Spleen (tissue), 11 donors: ENCODE measurements at regions not wholly inside any gene's neighbourhood (a gene's known extent, or its start where the extent isn't known, plus 50 kb on each side); places are given as distances from the start of the nearest gene placed in this dataset.

Source experiments
- DNase-seq: peaks from one replicate; pipeline ENCODE4 v3.0.0-alpha.2; 2020
- H3K27ac ChIP-seq, 8 donors: fragments of 200-600 bp; sonication (generic) in 7 of 8; 1 replicate in 4 of 8; 2 replicates in 4 of 8; pipeline versions ENCODE4 v1.5.0 to v1.8.0; 2016 to 2021; ENCODE audit warnings: inconsistent platforms in 4 of 8, mild to moderate bottlenecking in 4 of 8, moderate library complexity in 1 of 8
- H3K27me3 ChIP-seq, 7 donors: fragments of 200-600 bp; sonication (generic) in 6 of 7; replicated peaks in 1 of 7; 1 replicate in 4 of 7; 2 replicates in 3 of 7; pipeline versions ENCODE4 v1.5.0 to v1.8.0; 2016 to 2021; ENCODE audit warnings: inconsistent platforms in 3 of 7, mild to moderate bottlenecking in 1 of 7
- H3K36me3 ChIP-seq, 6 donors: fragments of 200-600 bp; sonication (generic) in 5 of 6; 1 replicate in 4 of 6; 2 replicates in 2 of 6; pipeline versions ENCODE4 v1.5.0 to v1.8.0; 2016 to 2021; ENCODE audit warnings: inconsistent platforms in 2 of 6
- H3K4me1 ChIP-seq, 6 donors: fragments of 200-600 bp; sonication (generic) in 5 of 6; 1 replicate in 3 of 6; 2 replicates in 3 of 6; pipeline versions ENCODE4 v1.5.0 to v1.8.0; 2016 to 2021; ENCODE audit warnings: inconsistent platforms in 3 of 6
- H3K4me3 ChIP-seq, 8 donors: fragments of 200-600 bp; sonication (generic) in 7 of 8; 1 replicate in 4 of 8; 2 replicates in 4 of 8; pipeline versions ENCODE4 v1.5.0 to v1.8.0; 2016 to 2021; ENCODE audit warnings: inconsistent platforms in 4 of 8, mild to moderate bottlenecking in 4 of 8, moderate library complexity in 2 of 8
- H3K9me3 ChIP-seq, 8 donors: fragments of 200-600 bp; sonication (generic) in 7 of 8; 1 replicate in 4 of 8; 2 replicates in 4 of 8; pipeline versions ENCODE4 v1.5.0 to v1.8.0; 2016 to 2021; ENCODE audit warnings: inconsistent platforms in 4 of 8
- POLR2A ChIP-seq, 3 donors: fragments of 450-650 bp; IDR thresholded peaks; one replicate each; pipeline ENCODE4 v1.5.1; 2017; ENCODE audit warnings: antibody characterized with exemption in 3 of 3, mild to moderate bottlenecking in 1 of 3
- POLR2AphosphoS5 ChIP-seq, 3 donors: sonication (generic); formaldehyde crosslinking; IDR thresholded peaks; one replicate each; pipeline ENCODE4 v1.5.1; 2017; ENCODE audit warnings: antibody characterized with exemption in 3 of 3
- WGBS, 5 donors: extraction: QIAGEN DNeasy Blood & Tissue Kit in 3 of 5; methylation state at CpG; one replicate each; pipeline versions ENCODE4 v1.1.5 to v1.1.7; 2013 to 2018; 5-methylcytosine and 5-hydroxymethylcytosine counted together
- intact Hi-C: fragments of 100-400 bp; cut with DNase I; formaldehyde crosslinking; loops from one replicate; pipeline ENCODE4 v1.15.0; 2023; ENCODE audit warnings: low total_unique reads
- TF ChIP-seq, protein P1 (sequence below), 11 experiments: fragments of 200-600 bp in 7 of 11; fragments of 450-650 bp in 4 of 11; sonication (generic) in 4 of 11; IDR thresholded peaks in 8 of 11; conservative IDR thresholded peaks in 3 of 11; 1 replicate in 7 of 11; 2 replicates in 4 of 11; pipeline versions ENCODE4 v1.4.0 to v1.8.0; 2016 to 2021; ENCODE audit warnings: antibody characterized with exemption in 11 of 11, inconsistent platforms in 4 of 11, mild to moderate bottlenecking in 1 of 11
- donor health status: healthy with polysubstance abuse.
- donor health status: DM: no; HTN: no; CAD: no; lungs with moderate emphysema.
- donor health status: DM: no; HTN: no; CAD: no.
- donor health status: Bipolar disorder and iron deficiency.
- donor health status: healthy.
- donor health status: DM: no; HTN: no; CAD: no.
- donor health status: DM: yes; HTN: yes; CAD: no.

DNA sequence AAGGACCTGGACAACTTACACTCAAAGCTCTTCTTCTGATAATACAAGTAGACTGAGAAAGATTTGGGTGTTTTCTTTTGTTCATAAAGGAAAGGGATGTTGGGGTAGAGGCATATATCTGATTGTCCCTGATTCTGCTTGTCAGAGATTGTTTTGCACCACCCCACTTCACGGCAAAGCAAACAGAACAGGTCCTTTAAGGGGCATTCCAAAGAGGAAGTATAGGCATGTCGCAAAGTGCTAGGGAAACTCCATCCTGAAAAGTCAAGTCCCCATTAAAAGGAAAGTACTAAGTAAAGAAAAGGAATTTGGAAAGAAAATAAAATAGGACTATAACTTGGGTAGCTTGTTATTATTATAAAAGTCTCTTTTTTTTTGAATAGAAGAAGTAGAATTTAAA lies 233.0 kb downstream of the DNAJB9 start:
- no peak overlapping the region for H3K27ac ChIP-seq
- H3K4me1 ChIP-seq = no peaks in the 10 kb centered on the region
- H3K9me3 ChIP-seq = peaks cover 0 to 2% (median 0%) of the 10 kb centered on the region in 8 donors
- 25 to 36% (median 32%) methylated on average over 2 of the region's 2 CpGs for WGBS, 5 donors
- no peak overlapping the region for H3K4me3 ChIP-seq
- TF ChIP-seq POLR2A (IDR thresholded peaks at IDR 0.05) (no peak), POLR2AphosphoS5 (IDR thresholded peaks at IDR 0.05) (no peak)
- TF ChIP-seq, protein P1, sequence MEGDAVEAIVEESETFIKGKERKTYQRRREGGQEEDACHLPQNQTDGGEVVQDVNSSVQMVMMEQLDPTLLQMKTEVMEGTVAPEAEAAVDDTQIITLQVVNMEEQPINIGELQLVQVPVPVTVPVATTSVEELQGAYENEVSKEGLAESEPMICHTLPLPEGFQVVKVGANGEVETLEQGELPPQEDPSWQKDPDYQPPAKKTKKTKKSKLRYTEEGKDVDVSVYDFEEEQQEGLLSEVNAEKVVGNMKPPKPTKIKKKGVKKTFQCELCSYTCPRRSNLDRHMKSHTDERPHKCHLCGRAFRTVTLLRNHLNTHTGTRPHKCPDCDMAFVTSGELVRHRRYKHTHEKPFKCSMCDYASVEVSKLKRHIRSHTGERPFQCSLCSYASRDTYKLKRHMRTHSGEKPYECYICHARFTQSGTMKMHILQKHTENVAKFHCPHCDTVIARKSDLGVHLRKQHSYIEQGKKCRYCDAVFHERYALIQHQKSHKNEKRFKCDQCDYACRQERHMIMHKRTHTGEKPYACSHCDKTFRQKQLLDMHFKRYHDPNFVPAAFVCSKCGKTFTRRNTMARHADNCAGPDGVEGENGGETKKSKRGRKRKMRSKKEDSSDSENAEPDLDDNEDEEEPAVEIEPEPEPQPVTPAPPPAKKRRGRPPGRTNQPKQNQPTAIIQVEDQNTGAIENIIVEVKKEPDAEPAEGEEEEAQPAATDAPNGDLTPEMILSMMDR (IDR thresholded peaks at IDR 0.05 in 8 of 11, conservative IDR thresholded peaks at IDR 0.05 in 3 of 11) = no peak
- no peak for DNase-seq
- intact Hi-C loops = no loop called here
- H3K36me3 ChIP-seq = no peaks in the 10 kb centered on the region
- no peaks in the 10 kb centered on the region for H3K27me3 ChIP-seq

DNA sequence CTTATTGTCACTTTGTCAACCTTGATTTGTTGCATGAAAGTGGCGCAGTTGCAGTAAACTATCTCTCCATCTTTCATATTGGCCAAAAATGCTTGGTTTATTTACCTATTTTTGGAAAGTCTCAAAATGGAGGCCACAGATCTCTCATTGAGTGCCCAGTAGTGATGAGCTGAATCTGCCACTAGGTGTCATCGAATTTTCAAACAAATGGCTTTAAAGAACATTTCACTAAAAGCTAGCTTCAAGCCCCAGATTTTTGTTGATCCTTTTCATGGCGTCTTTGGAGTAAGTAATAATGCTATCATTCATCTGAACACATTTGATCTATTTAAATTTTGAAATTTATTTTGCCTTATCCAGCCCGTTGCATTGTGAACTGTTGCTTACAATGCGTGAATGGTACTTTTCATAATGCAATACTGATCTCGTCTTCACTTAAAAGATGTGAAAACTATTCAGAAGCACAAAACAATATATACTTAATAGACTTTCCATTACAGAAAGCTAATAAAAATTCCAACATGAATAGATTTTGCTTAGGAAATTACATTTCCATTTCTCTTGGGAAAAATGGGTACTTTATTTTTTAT lies 236.2 kb downstream of the DNAJB9 start:
- H3K27ac ChIP-seq = no peak overlapping the region
- no peak for DNase-seq
- H3K4me3 ChIP-seq = no peak overlapping the region
- H3K27me3 ChIP-seq = no peaks in the 10 kb centered on the region
- no peaks in the 10 kb centered on the region for H3K36me3 ChIP-seq
- no peaks in the 10 kb centered on the region for H3K4me1 ChIP-seq
- intact Hi-C loops = no loop called here
- 60 to 66% (median 64%) methylated on average over 6 of the region's 6 CpGs for WGBS, 5 donors
- no peaks in the 10 kb centered on the region for H3K9me3 ChIP-seq
- TF ChIP-seq POLR2A (IDR thresholded peaks at IDR 0.05) (no peak), POLR2AphosphoS5 (IDR thresholded peaks at IDR 0.05) (no peak)
- TF ChIP-seq, protein P1 (IDR thresholded peaks at IDR 0.05 in 8 of 11, conservative IDR thresholded peaks at IDR 0.05 in 3 of 11) = no peak

DNA sequence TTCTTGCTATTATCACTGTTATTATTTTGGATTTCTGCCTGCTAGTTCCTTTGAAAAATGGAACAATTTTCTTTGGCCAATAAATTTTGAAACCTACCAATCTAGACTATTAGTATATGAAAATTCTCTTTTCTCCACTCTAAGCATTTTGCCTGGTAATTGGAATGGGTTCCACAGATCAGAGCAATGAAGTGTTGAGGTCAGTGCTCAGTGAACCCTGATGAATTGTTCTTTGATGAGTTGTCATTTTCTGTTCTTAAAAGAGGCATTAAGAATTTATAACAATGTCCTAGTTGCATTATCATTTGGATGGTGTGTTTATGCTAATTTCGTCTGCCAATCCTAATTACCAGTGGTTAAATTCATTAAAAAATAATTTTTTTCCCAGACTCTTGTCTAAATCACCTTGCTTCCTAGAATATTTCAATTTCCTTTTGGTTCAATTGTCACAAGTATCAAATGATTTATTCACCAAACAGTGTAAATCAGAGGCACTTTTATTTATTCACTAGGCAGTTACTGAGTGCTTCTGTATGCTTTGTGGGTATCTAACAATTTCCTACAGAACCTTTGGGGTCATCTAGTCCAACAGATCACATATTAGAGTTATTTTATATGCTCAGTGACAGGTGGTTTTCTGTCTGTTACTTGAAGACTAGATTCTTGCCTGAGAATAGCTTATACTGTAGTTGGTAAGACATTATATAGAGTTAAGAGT lies 239.0 kb downstream of the DNAJB9 start:
- no peaks in the 10 kb centered on the region for H3K36me3 ChIP-seq
- H3K27ac ChIP-seq = no peak overlapping the region
- intact Hi-C loops = no loop called here
- 44 to 69% (median 55%) methylated on average over 1 of the region's 1 CpG for WGBS, 5 donors
- no peak for DNase-seq
- TF ChIP-seq POLR2AphosphoS5 (IDR thresholded peaks at IDR 0.05) = no peak
- TF ChIP-seq, protein P1 (IDR thresholded peaks at IDR 0.05 in 8 of 11, conservative IDR thresholded peaks at IDR 0.05 in 3 of 11) = no peak
- no peak for TF ChIP-seq POLR2A (IDR thresholded peaks at IDR 0.05)
- no peaks in the 10 kb centered on the region for H3K4me1 ChIP-seq
- no peaks in the 10 kb centered on the region for H3K9me3 ChIP-seq
- no peaks in the 10 kb centered on the region for H3K27me3 ChIP-seq
- H3K4me3 ChIP-seq = no peak overlapping the region

DNA sequence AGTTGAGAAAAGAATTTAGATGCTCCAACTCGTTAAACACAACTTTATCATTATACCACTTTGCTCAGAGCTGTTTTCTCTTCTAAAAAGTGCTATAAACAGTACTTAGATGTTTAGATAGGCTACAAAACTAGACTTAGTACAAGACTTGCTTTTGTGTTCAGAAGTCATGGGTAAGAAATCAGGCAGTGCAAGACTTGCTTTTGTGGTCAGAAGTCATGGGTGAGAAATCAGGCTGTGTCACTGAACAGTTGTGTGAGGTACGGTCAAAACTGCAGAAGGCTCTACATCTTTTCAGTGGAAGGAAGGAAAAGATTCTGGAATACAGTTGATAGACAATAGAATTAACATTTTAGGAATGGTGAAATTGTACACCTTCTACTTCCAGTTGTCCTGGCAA lies 239.7 kb downstream of the DNAJB9 start:
- WGBS, 5 donors = 60 to 75% (median 69%) methylated on average over 2 of the region's 2 CpGs
- H3K9me3 ChIP-seq = no peaks in the 10 kb centered on the region
- no peaks in the 10 kb centered on the region for H3K4me1 ChIP-seq
- DNase-seq = no peak
- no peak overlapping the region for H3K27ac ChIP-seq
- no peaks in the 10 kb centered on the region for H3K27me3 ChIP-seq
- H3K4me3 ChIP-seq = no peak overlapping the region
- no peaks in the 10 kb centered on the region for H3K36me3 ChIP-seq
- no peak for TF ChIP-seq POLR2AphosphoS5 (IDR thresholded peaks at IDR 0.05)
- intact Hi-C loops = no loop called here
